GM12891 (cell line): ENCODE measurements at regions not wholly inside any gene's neighbourhood (a gene's known extent, or its start where the extent isn't known, plus 50 kb on each side); places are given as distances from the start of the nearest gene placed in this dataset.

Experiments
- POLR2A ChIP-seq: IDR thresholded peaks from 2 replicates; pipeline ENCODE4 v1.6.1; 2011; ENCODE audit warnings: low read depth, low read length, control low read depth
- POLR2AphosphoS5 ChIP-seq: IDR thresholded peaks from 2 replicates; pipeline ENCODE4 v1.6.1; 2011; ENCODE audit warnings: low read depth, low read length, control low read depth
- POU2F2 ChIP-seq: IDR thresholded peaks from 2 replicates; pipeline ENCODE4 v1.6.1; 2011; ENCODE audit warnings: low read depth, mild to moderate bottlenecking, control low read depth, low read length, moderate library complexity
- SPI1 ChIP-seq: IDR thresholded peaks from 2 replicates; pipeline ENCODE4 v1.6.1; 2011; ENCODE audit warnings: low read depth, low read length, control low read depth
- TAF1 ChIP-seq: IDR thresholded peaks from 2 replicates; pipeline ENCODE4 v1.6.1; 2011; ENCODE audit warnings: low read depth, low read length, control low read depth

- no peak for TF ChIP-seq POLR2A
- TF ChIP-seq TAF1, result no peak
- TF ChIP-seq POLR2AphosphoS5, result no peak
- TF ChIP-seq SPI1, result no peak
- no peak for TF ChIP-seq POU2F2
These were observed 735.4 kb downstream of the LTN1 start for GRCh38 chr21:28257276-28257675.
